Heart left ventricle (tissue), 13 donors: ENCODE measurements at regions not wholly inside any gene's neighbourhood (a gene's known extent, or its start where the extent isn't known, plus 50 kb on each side); places are given as distances from the start of the nearest gene placed in this dataset.

Experiments
- POLR2A ChIP-seq, 2 donors: fragments of 450-650 bp; IDR thresholded peaks; one replicate each; pipeline ENCODE4 v1.6.1; 2017; ENCODE audit warnings: antibody characterized with exemption in 2 of 2, mild to moderate bottlenecking in 2 of 2, moderate library complexity in 2 of 2
- TF ChIP-seq, protein P1 (sequence below), 12 donors: fragments of 200-600 bp; sonication (generic) in 4 of 12; IDR thresholded peaks; one replicate each; pipeline versions ENCODE4 v1.5.0 to v1.8.0; 2018 to 2022; ENCODE audit warnings: antibody characterized with exemption in 12 of 12, mild to moderate bottlenecking in 5 of 12
- donor health status: ischemic (EF 13 %, LVEDD 7.1; RV severe dilation, severe dysfunction).
- donor health status: DM: no; HTN: yes; CAD: no.
- donor health status: DM: no; HTN: no; CAD: no.
- donor health status: ischemic (EF 25% LVEDD 6.9; RV normal size, moderate dysfunction).
- donor health status: ischemic (EF 25% LVEDD 5.7; RV mildly dilated, moderate dysfunction).
- donor health status: ischemic (EF 35%, LVEDD 5.7; RV mildly dilated, moderate dysfunction).
- donor health status: nonischemic (EF 11% LVEDD 7.7; RV severe dilation, severe dysfunction).
- donor health status: DM: yes; HTN: yes; CAD: no.
- donor health status: PGD.
- donor health status: ischemic (EF 29% LVEDD 5.4; RV normal size, mild dysfunction).
- donor health status: nonischemic (EF 23%, LVEDD 6.1; RV moderate dilation, normal function).

- TF ChIP-seq, protein P1, sequence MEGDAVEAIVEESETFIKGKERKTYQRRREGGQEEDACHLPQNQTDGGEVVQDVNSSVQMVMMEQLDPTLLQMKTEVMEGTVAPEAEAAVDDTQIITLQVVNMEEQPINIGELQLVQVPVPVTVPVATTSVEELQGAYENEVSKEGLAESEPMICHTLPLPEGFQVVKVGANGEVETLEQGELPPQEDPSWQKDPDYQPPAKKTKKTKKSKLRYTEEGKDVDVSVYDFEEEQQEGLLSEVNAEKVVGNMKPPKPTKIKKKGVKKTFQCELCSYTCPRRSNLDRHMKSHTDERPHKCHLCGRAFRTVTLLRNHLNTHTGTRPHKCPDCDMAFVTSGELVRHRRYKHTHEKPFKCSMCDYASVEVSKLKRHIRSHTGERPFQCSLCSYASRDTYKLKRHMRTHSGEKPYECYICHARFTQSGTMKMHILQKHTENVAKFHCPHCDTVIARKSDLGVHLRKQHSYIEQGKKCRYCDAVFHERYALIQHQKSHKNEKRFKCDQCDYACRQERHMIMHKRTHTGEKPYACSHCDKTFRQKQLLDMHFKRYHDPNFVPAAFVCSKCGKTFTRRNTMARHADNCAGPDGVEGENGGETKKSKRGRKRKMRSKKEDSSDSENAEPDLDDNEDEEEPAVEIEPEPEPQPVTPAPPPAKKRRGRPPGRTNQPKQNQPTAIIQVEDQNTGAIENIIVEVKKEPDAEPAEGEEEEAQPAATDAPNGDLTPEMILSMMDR (IDR thresholded peaks at IDR 0.05): no peak
- no peak for TF ChIP-seq POLR2A (IDR thresholded peaks at IDR 0.05)
These were observed 113.7 kb upstream of the CCND2 start for GRCh38 chr12:4159851-4160250.
